ENCODE measurements at regions not wholly inside any gene's neighbourhood (a gene's known extent, or its start where the extent isn't known, plus 50 kb on each side); places are given as distances from the start of the nearest gene placed in this dataset.

DNA sequence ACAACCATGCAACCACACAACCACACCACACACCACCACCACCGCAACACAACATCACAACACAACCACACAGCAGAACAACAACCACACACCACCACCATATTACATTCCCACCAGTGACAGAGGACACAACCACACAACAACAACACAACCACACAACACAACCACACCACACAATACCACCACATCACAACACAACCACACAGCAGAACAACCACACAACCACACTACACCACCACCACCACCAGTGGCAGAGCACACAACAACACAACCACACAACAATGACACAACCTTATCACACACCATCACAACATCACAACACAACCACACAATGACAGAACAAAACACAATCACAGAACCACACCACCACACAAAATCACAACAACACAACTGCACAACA lies 313.0 kb upstream of the MYT1L start:
- DNase-seq (ENCODE audit: low read depth in 2 of 2), result no peak

DNA sequence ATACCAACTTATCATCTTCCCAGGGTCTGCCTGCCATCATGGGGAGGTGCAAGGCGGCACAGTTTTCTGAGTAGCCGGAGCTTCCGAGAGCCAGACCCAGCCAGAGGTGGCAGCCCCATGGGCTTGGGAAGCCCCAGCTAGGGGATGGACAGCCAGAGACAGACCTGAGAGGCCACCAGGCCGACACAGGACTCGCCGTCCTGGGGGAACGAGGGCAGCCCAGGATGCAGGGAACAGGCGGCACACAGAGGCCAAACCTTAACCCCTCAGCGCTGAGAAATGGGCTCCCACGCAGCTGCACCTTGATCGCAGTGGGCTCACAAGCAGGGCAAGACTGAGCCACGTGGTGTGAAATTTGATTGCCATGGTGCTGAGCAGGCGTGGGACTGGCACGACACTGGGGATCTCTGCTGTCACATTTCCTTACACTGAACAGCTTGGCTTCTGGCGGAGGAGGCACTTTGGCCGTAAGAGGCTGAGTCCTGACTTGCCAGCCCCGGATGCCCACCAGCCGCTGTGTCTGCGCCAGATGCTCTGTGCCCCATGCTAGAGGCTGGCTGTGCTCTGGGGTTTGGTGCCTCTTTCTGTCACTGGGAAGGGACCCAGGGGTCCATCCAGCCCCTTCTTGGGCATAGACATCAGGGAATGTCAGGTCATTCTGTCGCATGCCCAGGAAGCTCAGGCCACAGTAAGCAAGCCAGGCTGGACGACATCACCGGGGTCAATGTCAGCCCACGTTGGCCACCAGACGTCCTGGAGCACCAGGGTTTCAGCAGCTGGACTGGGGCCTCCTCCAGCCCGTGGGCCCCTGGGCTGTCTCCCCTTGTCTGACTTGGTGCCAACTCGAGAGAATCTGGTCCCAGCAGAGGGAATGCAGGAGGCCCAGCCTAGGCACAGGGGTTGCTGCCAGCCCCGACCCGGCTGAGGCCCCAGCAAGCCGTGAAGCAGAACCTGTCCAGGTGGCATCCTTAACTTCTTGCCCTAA lies 312.1 kb upstream of the MYT1L start:
- DNase-seq (ENCODE audit: low read depth in 2 of 2), result no peak

DNA sequence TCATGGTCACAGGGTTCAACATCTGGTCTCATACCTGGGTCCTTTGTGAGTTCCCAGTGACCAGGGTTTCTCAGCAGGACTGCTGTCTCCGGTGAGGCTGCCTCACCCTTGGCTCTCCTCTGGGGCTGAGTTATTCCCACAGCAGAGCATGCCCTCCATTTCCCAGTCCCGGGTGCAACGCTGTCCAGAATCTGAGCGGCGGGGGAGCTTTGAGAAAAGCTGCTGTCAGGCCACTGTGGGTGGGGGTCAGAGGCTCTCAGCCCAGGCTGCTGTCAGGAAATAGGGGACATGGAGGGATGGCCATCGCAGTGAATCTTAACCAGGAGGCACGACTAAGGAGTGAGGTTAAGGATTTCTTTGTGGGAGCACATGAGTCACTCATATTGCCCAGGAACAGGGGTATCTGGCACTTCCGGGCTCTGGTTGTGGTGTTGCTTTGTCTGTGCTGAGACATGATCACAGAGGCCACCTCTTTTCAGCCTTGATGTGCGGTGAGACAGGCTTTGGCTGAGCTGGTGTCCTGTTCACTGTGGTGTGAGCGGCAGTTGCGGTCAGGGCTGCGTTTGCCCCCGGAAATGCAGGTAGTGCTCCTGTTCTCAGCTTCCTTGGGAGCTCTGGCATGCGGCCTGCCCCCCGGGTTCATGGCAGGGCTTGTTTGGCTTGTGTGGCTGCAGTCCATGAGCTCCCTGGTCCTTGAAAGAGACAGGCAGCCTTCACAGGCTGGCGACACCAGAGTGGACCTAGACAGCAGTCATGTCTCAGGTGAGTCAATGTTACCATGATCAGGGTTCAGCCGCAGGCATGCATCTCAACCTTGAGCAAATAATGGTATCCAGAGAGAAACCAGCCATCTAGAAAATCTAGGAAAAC lies 310.7 kb upstream of the MYT1L start:
- no peak for DNase-seq (ENCODE audit: low read depth in 2 of 2)

- no peak for DNase-seq (ENCODE audit: low read depth in 2 of 2)
Measured at GRCh38 chr2:2640818-2641217, 309.7 kb upstream of the MYT1L start.

- no peak for DNase-seq (ENCODE audit: low read depth in 2 of 2)
Measured at GRCh38 chr2:2640371-2640770, 309.3 kb upstream of the MYT1L start.

DNA sequence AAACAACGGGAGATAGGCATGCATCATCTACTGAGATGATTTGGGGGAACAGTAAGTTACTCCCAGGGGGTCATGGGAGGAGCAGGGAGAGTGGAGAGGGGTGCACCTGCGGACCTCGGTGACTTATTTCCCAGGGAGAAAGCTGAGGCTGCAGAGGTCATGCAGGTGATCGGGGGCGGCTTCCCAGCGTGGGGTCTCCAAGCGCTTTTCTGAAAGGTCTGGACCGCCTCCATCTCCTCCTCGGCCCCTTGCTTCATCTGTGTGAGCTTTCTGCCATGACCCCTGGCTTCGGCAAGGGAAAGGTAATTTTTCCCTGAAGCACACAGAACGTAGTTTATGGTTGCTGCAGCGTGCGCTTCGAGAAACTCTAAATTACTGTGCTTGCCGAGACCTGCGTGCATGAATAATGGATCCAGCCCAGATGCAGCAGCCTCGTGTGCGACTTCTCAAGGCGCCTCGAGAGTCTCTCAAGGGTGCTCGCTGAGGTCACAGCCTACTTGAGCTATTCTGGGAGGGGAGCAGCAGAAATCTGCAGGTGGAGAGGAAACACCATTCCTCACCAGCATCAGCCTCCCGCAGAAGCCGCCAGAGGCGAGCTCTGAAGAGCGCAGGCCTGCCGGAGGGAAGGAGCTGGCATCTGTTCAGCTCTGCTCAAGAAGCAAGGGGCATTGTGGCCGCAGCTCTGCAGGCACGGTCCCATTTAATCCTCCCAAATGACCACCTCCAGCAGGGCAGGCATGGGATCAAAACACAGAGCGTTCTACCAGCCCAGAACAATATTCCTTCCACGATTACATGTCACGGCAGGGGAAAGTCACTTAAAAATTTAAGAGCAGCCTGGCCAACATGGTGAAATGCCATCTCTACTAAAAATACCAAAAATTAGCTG lies 308.4 kb upstream of the MYT1L start:
- DNase-seq (ENCODE audit: low read depth in 2 of 2), result no peak

DNA sequence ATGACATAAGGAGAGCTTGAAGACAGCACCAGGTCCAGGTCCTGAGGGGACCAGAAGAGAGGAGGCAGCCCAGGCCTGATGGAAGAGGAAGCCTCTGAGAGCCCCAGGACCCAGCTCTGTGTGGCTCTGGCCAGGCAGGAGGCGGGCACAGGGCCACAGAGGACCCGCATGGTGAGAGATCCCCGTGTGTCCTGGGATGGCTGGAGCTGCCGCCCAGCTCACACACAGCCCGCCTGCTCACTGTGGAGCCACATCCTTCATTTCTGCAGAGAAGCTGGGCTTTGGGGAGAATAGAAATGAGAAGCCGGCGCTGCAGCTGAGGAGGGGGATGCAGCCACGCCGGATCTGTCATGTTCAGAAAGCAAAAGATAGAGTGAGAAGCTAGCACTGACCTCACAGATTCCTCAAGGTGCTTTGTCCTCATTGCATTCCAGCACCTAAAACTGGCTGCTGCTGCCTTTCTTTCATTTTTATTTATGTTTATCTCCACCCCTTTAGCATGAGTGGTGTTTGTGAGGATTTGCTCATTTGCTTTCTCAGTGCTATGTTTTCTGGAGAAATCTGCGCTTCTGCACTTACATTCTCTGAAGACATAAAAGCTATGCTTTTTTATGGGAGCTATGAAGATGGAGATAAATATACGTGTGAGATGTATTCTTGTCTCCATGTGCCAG lies 307.6 kb upstream of the MYT1L start:
- DNase-seq (ENCODE audit: low read depth in 2 of 2), result no peak

GRCh38 chr2:2636813-2637212 lies 305.7 kb upstream of the MYT1L start:
- DNase-seq (ENCODE audit: low read depth in 2 of 2), result no peak

DNA sequence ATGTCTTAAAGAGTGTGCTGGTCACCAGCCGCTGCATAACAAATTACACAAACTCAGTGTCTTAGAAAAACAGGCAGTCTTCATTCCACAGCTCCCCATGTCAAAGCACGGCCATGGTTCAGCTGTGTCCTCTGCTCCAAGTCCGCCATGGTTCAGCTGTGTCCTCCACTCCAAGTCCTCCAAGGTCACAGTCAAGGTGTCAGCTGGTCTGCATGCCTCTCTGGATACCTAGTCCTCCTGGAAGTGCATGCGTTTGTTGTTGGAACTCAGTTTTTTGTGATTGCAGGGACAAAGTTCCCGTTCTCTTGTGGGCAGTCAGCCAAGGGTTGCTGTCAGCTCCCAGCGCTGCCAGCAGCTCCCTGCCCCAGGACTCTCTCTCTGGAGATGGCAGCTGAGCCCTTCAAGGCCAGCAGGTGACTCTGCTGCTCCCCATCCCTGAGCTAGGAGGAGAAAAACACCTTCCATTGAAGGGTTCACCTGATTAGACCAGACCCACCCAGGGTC lies 304.0 kb upstream of the MYT1L start:
- no peak for DNase-seq (ENCODE audit: low read depth in 2 of 2)

DNA sequence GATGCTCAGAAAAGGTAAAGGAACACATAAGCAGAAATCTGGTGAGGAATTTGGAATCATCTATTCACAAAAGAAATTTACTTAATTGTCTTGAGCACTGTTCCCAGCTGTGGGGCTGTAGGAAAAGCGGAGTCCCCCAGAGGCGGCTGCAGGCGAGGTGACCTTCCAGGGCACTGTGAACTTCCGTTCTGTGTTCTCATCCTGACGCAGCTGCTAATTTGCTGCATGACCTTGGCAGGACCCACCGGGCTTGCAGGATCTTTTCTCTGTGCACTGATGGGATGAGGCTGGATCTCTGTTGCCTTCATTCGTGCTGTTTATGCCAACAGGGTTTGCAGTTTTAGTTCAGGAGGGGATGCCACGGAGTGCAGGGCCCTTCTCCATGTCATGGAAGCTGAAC lies 301.9 kb upstream of the MYT1L start:
- no peak for DNase-seq (ENCODE audit: low read depth in 2 of 2)

DNA sequence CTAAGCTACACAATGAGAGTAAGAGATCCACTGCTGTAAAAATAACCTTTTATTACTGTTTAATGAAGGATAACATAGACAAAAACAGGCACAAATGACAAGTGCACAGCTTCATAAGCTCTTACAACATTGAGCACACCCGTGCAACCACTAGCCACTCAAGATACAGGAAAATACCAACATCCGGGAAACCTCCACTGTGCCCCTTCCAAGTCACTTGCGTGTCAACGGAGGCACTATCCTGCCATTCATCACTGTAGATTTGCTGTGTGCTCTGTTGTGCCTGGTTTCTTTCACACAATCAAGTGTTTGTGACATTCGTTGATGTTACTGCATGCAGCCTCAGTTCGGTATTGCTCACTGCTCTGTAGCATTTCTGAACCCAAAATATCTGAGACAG lies 292.9 kb upstream of the MYT1L start:
- DNase-seq (ENCODE audit: low read depth in 2 of 2), result no peak

DNA sequence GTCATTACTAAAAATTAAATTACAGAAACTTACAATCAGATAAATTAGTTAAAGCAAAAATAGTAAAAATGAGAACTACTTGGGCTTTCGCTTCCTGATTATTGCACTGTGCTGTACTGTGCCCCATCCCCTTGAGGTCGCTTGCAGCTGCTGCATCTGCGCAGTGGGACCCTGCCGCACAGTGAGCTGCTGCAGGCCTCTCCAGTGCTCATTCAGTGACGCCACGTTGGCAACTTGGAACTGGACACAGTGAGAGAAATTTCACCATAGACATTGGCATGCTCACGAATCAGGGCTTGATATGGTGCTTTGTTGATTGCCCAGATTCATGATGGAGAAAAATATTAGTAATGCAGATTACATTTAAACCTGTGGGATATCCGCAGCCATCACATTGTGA lies 290.8 kb upstream of the MYT1L start:
- no peak for DNase-seq (ENCODE audit: low read depth in 2 of 2)

- no peak for DNase-seq (ENCODE audit: low read depth in 2 of 2)
Measured at GRCh38 chr2:2620604-2621003, 289.5 kb upstream of the MYT1L start.

- no peak for DNase-seq (ENCODE audit: low read depth in 2 of 2)
Measured at GRCh38 chr2:2619995-2620394, 288.9 kb upstream of the MYT1L start.

GRCh38 chr2:2614452-2614851 lies 283.4 kb upstream of the MYT1L start:
- DNase-seq (ENCODE audit: low read depth in 2 of 2), result no peak

DNA sequence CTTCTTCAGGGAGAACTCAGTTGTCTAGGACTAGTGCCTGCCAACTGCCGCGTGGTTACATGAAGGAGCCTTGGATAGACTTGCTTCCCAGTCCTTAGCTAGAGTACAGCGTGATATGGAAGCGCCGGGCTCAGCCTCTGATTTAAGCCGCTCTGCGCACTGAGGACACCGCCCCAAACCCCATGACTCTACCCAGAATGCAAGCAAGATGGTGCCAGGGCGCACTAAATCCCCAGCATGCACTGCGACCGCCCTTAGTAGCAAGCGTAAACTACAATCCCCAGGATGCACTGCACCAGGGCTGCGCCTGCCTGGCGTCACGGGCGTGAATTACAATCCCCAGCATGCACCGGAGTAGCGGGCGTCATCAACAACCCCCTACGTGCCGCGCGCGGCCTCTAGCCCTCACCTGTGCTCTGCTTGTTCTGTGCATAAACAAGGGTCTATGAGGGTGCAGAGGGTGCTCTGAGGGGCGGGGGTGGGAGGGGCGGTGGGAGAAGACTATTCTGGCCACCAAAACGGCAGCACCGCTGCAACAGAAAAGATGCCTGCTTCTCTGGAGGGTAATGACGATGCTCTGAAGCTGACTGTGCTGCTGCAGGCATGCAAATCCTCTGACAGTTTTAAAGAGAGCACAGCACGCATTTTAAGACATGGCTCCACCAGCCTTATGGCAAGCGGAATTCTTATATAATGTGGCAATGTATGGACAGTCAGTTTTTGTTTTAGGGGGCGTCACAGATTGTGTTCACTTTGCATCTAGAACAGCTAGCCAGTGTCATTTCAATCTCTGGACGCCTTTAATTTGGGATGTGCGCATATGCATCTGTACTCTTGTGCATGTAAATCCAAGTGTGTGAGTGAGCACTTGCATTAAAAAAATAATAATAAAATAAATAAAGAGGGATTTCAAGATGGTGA lies 282.5 kb upstream of the MYT1L start:
- peak; percentile 70 to 71 for DNase-seq (ENCODE audit: low read depth in 2 of 2)

DNA sequence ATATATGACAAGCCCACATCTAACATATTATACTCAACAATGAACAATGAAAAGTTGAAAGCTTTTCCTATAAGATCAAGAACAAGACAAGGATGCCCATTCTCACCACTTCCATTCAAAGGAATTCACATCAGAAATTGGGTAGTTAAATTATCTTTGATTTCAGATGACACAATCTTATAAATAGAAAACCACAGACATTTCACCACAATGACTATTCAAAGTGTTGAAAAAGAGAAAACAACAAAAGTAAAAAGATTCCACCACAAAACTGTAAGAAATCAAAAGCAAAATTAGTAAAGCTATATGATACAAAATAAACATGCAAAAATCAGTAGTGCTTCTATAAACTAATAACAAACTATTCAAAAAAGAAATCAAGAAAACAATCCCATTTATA lies 279.7 kb upstream of the MYT1L start:
- DNase-seq (ENCODE audit: low read depth in 2 of 2), result no peak

DNA sequence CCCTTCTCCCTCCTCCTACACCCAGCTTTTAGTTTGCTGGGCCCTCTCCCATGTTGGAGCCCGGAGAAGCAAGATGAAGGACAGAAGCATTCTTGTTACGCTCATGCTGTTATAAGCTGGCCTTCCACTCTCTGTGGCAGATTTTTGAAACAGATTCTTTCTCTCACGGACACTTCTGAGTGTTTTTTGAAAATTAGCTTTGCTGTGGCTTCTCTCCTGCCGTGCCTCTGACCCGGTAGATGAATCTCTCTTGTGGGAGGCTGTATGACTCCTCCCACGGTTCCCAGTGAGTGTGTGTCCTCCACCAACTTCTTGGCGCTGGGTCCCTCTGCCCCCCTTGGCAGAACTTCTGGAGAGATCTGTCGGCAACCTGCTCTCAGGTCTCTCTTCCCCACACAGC lies 269.3 kb upstream of the MYT1L start:
- DNase-seq (ENCODE audit: low read depth in 2 of 2), result no peak

GRCh38 chr2:2599441-2599840 lies 268.4 kb upstream of the MYT1L start:
- no peak for DNase-seq (ENCODE audit: low read depth in 2 of 2)

GRCh38 chr2:2597712-2598111 lies 266.6 kb upstream of the MYT1L start:
- DNase-seq (ENCODE audit: low read depth in 2 of 2), result no peak
